ENCODE measurements at regions not wholly inside any gene's neighbourhood (a gene's known extent, or its start where the extent isn't known, plus 50 kb on each side); places are given as distances from the start of the nearest gene placed in this dataset.

DNA sequence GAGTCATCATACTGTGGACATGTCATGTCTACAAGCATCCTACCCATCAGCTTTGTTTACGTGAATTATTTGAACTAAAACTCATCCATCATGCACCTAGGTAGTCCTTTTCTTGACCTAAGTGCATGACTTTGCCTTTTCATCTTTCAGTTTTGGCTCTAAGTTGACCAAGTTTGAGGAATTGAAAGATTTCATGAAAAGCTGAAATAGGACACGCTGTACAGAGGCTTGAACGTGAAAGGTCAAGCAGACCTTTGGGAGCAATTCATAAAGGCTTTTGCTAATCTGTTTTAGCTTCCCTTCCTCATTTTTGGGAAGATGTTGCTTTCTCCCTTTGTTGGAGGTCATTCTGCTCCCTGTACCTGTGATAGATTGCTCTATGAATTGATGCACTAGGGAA lies 55.1 kb upstream of the MLIP start:
- H3K79me2 ChIP-seq (ENCODE audit: control insufficient read depth in 1 of 2, insufficient read depth in 2 of 2, low read length in 2 of 2), result no peaks in the 10 kb centered on the region
- no peak overlapping the region for H4K91ac ChIP-seq (replicated peaks; ENCODE audit: insufficient read length, low read length)
- H3K4me1 ChIP-seq (replicated peaks in 1 of 4; ENCODE audit: control insufficient read depth in 3 of 4, insufficient read depth in 4 of 4, low read length in 3 of 4), result no peaks in the 10 kb centered on the region
- 91% methylated on average over 3 of the region's 3 CpGs; no CpG with 5 or more reads in 1 of the 2 experiments for WGBS, 2 experiments (ENCODE audit: extremely low coverage in 1 of 2, insufficient coverage in 1 of 2, insufficient read length in 1 of 2, insufficient replicate concordance in 2 of 2, low coverage in 1 of 2, low lambda C conversion rate in 2 of 2, missing lambda C conversion rate in 1 of 2)
- H2BK120ac ChIP-seq (replicated peaks; ENCODE audit: low read depth, low read length), result no peak overlapping the region
- no peak overlapping the region for H4K8ac ChIP-seq (ENCODE audit: extremely low read depth, insufficient read depth, low read length)
- H2AK5ac ChIP-seq (ENCODE audit: low read depth, low read length), result no peak overlapping the region
- H3K79me1 ChIP-seq (ENCODE audit: low read depth, low read length), result no peaks in the 10 kb centered on the region
- no peaks in the 10 kb centered on the region for H4K20me1 ChIP-seq (replicated peaks in 1 of 2; ENCODE audit: control insufficient read depth in 1 of 2, insufficient read depth in 2 of 2, low read length in 2 of 2)
- H3K4me2 ChIP-seq (ENCODE audit: insufficient read depth in 1 of 2, low read depth in 2 of 2, low read length in 2 of 2), result no peak overlapping the region
- H3K23me2 ChIP-seq (ENCODE audit: low read depth, low read length), result no peaks in the 10 kb centered on the region
- ChIA-PET CTCF (ENCODE audit: partially characterized antibody) (interaction anchor here (1.0 kb wide), 1 partner anchor 14 kb away, joined by 3 read pairs; no protein-coding TSS in a partner anchor), POLR2A (ENCODE audit: partially characterized antibody) (no interaction called here)
- no peak overlapping the region for H2BK5ac ChIP-seq (ENCODE audit: low read depth, low read length)
- no peak overlapping the region for H3K4me3 ChIP-seq (ENCODE audit: extremely low read depth in 1 of 4, insufficient read depth in 2 of 4, low read depth in 3 of 4, low read length in 4 of 4)
- H3K23ac ChIP-seq (ENCODE audit: insufficient read length), result no peak overlapping the region
- TF ChIP-seq RBBP5 (IDR thresholded peaks at IDR 0.05; ENCODE audit: borderline replicate concordance, low read depth, low read length) (no peak), CHD2 (IDR thresholded peaks at IDR 0.05; ENCODE audit: low read length) (no peak), BRCA1 (IDR thresholded peaks at IDR 0.05; ENCODE audit: low read depth, low read length) (no peak), SP1 (IDR thresholded peaks at IDR 0.05; ENCODE audit: low read depth, low read length) (no peak), BCL11A (IDR thresholded peaks at IDR 0.05; ENCODE audit: low read depth in 2 of 2, low read length in 2 of 2) (no peak), ATF2 (IDR thresholded peaks at IDR 0.05; ENCODE audit: low read length) (no peak), TAF1 (IDR thresholded peaks at IDR 0.05; ENCODE audit: low read depth, low read length) (no peak), KDM5A (IDR thresholded peaks at IDR 0.05; ENCODE audit: low read length) (no peak), SAP30 (IDR thresholded peaks at IDR 0.05; ENCODE audit: insufficient read depth, insufficient replicate concordance, low read length) (no peak), SIX5 (IDR thresholded peaks at IDR 0.05; ENCODE audit: low read depth, low read length) (no peak), KDM1A (IDR thresholded peaks at IDR 0.05; ENCODE audit: borderline replicate concordance, low read length) (no peak), TCF12 (IDR thresholded peaks at IDR 0.05; ENCODE audit: low read depth, low read length) (no peak), POLR2AphosphoS5 (IDR thresholded peaks at IDR 0.05; ENCODE audit: low read depth, low read length) (no peak), RAD21 (IDR thresholded peaks at IDR 0.05 in 1 of 2, conservative IDR thresholded peaks at IDR 0.05 in 1 of 2; ENCODE audit: low read depth in 2 of 2, low read length in 2 of 2) (no peak)
- H3K36me3 ChIP-seq (ENCODE audit: control insufficient read depth in 2 of 4, insufficient read depth in 4 of 4, low read length in 3 of 4), result no peaks in the 10 kb centered on the region
- no peak overlapping the region for H2BK20ac ChIP-seq (ENCODE audit: low read length)
- no peak overlapping the region for H3K18ac ChIP-seq (ENCODE audit: extremely low read depth, low read length)
- no peak overlapping the region for H2BK12ac ChIP-seq (ENCODE audit: low read depth, low read length)
- H3K14ac ChIP-seq (ENCODE audit: insufficient read length), result no peak overlapping the region
- DNase-seq (ENCODE audit: low read depth in 1 of 2, low spot score in 2 of 2), result no peak
- no peaks in the 10 kb centered on the region for H3K9me3 ChIP-seq (ENCODE audit: insufficient read depth in 2 of 2, low read depth in 1 of 2, low read length in 1 of 2)
- H2AFZ ChIP-seq (ENCODE audit: low read length), result no peak overlapping the region
- no peaks in the 10 kb centered on the region for H3K27me3 ChIP-seq (replicated peaks in 1 of 4; ENCODE audit: control insufficient read depth in 3 of 4, extremely low read depth in 1 of 4, insufficient read depth in 3 of 4, low read length in 3 of 4)
- no peak overlapping the region for H2BK15ac ChIP-seq (ENCODE audit: low read length)
- no peak overlapping the region for H3K56ac ChIP-seq (replicated peaks; ENCODE audit: insufficient read length, low read depth, low read length)
- FAIRE-seq, result no peak
- H4K5ac ChIP-seq (ENCODE audit: insufficient read length, low read depth, low read length), result no peak overlapping the region
- H3K27ac ChIP-seq (ENCODE audit: low read depth, low read length), result no peak overlapping the region
- H3K9ac ChIP-seq (replicated peaks in 1 of 4; ENCODE audit: extremely low read depth in 1 of 4, low read depth in 3 of 4, low read length in 3 of 4), result no peak overlapping the region
- no peak overlapping the region for H3K4ac ChIP-seq (replicated peaks; ENCODE audit: insufficient read length, low read depth, low read length)

Data from H1 (cell line).